ENCODE measurements at regions not wholly inside any gene's neighbourhood (a gene's known extent, or its start where the extent isn't known, plus 50 kb on each side); places are given as distances from the start of the nearest gene placed in this dataset.

GRCh38 chr6:120993929-120994572, 340.2 kb downstream of the TBC1D32 start:
- ATAC-seq = no peak
- Histone ChIP-seq H3K27me3 (ENCODE audit: control insufficient read depth, insufficient read depth, low read length) (no peaks in the 10 kb centered on the region), H3K4me3 (ENCODE audit: low read depth in 2 of 2, low read length in 2 of 2) (no peak overlapping the region), H3K27ac (ENCODE audit: low read length) (no peak overlapping the region), H3K9me3 (ENCODE audit: control insufficient read depth, insufficient read depth, low read depth, low read length) (no peaks in the 10 kb centered on the region; the same call in 1 of the 2 replicates), H3K4me1 (ENCODE audit: control insufficient read depth, insufficient read depth, low read length) (no peaks in the 10 kb centered on the region), H3K36me3 (ENCODE audit: control insufficient read depth, insufficient read depth, low read length) (no peaks in the 10 kb centered on the region)
- CTCF ChIA-PET = no interaction called here
- POLR2A ChIA-PET = no interaction called here
- no peak for DNase-seq (ENCODE audit: low read depth, low spot score)
- in situ Hi-C loops (cut with HindIII; ENCODE audit: low pct_unique_long_range_greater_than_20kb, low sequenced_read_pairs) (no loop called here), intact Hi-C loops (cut with micrococcal nuclease; ENCODE audit: unreplicated experiment) (no loop called here)
- no TSS peak for BruUV-seq (replicated peaks)
- no peak for TF ChIP-seq POLR2AphosphoS5 (IDR thresholded peaks at IDR 0.05; ENCODE audit: low read depth, low read length)
- no peak for TF ChIP-seq TCF7L2 (IDR thresholded peaks at IDR 0.05; ENCODE audit: low read depth, low read length)
- TF ChIP-seq REST (IDR thresholded peaks at IDR 0.05; ENCODE audit: insufficient read depth in 1 of 2, low read depth in 2 of 2, low read length in 1 of 2) = no peak
- no peak for TF ChIP-seq SIN3A (IDR thresholded peaks at IDR 0.05; ENCODE audit: borderline replicate concordance, insufficient read depth, low read depth, low read length)
- no peak for TF ChIP-seq CTCF (IDR thresholded peaks at IDR 0.05)

GRCh38 chr6:120992257-120992656, 342.0 kb downstream of the TBC1D32 start:
- no peaks in the 10 kb centered on the region for H3K9me3 ChIP-seq (ENCODE audit: control insufficient read depth, insufficient read depth, low read depth, low read length)
- in situ Hi-C loops (cut with HindIII; ENCODE audit: low pct_unique_long_range_greater_than_20kb, low sequenced_read_pairs) (no loop called here), intact Hi-C loops (cut with micrococcal nuclease; ENCODE audit: unreplicated experiment) (no loop called here)
- H3K4me3 ChIP-seq (ENCODE audit: low read depth in 2 of 2, low read length in 2 of 2) = no peak overlapping the region
- TF ChIP-seq REST (IDR thresholded peaks at IDR 0.05; ENCODE audit: insufficient read depth in 1 of 2, low read depth in 2 of 2, low read length in 1 of 2) = no peak
- no peak for TF ChIP-seq CTCF (IDR thresholded peaks at IDR 0.05)
- TF ChIP-seq SIN3A (IDR thresholded peaks at IDR 0.05; ENCODE audit: borderline replicate concordance, insufficient read depth, low read depth, low read length) = no peak
- no peak for TF ChIP-seq TCF7L2 (IDR thresholded peaks at IDR 0.05; ENCODE audit: low read depth, low read length)
- TF ChIP-seq POLR2AphosphoS5 (IDR thresholded peaks at IDR 0.05; ENCODE audit: low read depth, low read length) = no peak
- POLR2A ChIA-PET = no interaction called here
- no peak for DNase-seq (ENCODE audit: low read depth, low spot score)
- H3K4me1 ChIP-seq (ENCODE audit: control insufficient read depth, insufficient read depth, low read length) = no peaks in the 10 kb centered on the region
- CTCF ChIA-PET = no interaction called here
- H3K27me3 ChIP-seq (ENCODE audit: control insufficient read depth, insufficient read depth, low read length) = no peaks in the 10 kb centered on the region
- H3K36me3 ChIP-seq (ENCODE audit: control insufficient read depth, insufficient read depth, low read length) = no peaks in the 10 kb centered on the region
- no TSS peak for BruUV-seq (replicated peaks)
- H3K27ac ChIP-seq (ENCODE audit: low read length) = no peak overlapping the region
- no peak for ATAC-seq
